BE2C (cell line): ENCODE measurements at regions not wholly inside any gene's neighbourhood (a gene's known extent, or its start where the extent isn't known, plus 50 kb on each side); places are given as distances from the start of the nearest gene placed in this dataset.

Source experiments
- DNase-seq: peaks from one replicate; pipeline ENCODE4 v3.0.0-alpha.2; 2020
- H3K27me3 ChIP-seq: fragments of 250-450 bp; sonication (Bioruptor Pico); 2 replicates; pipeline ENCODE4 v1.5.1; 2020; ENCODE audit warnings: mild to moderate bottlenecking
- H3K36me3 ChIP-seq: fragments of 250-450 bp; sonication (Bioruptor Pico); 2 replicates; pipeline ENCODE4 v1.5.1; 2020; ENCODE audit warnings: mild to moderate bottlenecking
- H3K4me1 ChIP-seq: fragments of 250-450 bp; sonication (Bioruptor Pico); 2 replicates; pipeline ENCODE4 v1.5.1; 2020
- H3K4me3 ChIP-seq: 2 replicates; pipeline ENCODE4 v1.5.1; 2011; ENCODE audit warnings: low read depth, low read length
- H3K9me3 ChIP-seq: fragments of 250-450 bp; sonication (Bioruptor Pico); 2 replicates; pipeline ENCODE4 v1.5.1; 2020
- TF ChIP-seq, protein P1 (sequence below): IDR thresholded peaks from 2 replicates; pipeline ENCODE4 v1.5.1; 2012; ENCODE audit warnings: mild to moderate bottlenecking, low read depth, low read length

DNA sequence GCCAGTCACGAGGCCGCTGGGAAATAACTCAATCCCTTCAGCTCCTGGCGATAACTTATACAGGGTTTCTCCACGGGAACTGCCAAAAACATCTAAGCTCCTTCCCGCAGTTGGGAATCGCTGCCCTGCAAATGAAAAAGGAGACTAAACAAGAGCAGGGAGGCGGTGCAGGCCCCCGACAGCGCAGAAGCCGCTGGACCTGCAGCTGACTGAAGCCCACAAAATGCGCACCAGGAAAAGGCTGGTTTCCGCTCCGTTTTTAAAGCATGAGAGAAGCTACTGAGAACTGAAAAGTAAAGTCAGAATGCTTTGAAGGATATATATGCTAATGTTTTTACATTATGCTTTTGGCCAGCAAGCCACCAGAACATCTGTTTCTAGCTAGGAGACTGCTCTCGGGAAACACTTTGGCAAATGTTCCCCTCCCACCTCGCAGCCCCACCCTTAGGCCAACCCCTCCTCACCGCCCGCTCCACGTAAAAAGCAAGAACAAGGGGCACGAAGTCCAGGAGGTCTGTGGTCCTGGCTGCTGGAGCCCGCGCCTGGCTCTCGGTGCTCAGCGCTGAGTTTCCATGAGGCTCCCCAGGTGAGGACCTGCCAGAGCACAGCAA lies 90.5 kb downstream of the SOD2 start:
- DNase-seq: no peak
- no peak overlapping the region for H3K4me3 ChIP-seq
- TF ChIP-seq, protein P1, sequence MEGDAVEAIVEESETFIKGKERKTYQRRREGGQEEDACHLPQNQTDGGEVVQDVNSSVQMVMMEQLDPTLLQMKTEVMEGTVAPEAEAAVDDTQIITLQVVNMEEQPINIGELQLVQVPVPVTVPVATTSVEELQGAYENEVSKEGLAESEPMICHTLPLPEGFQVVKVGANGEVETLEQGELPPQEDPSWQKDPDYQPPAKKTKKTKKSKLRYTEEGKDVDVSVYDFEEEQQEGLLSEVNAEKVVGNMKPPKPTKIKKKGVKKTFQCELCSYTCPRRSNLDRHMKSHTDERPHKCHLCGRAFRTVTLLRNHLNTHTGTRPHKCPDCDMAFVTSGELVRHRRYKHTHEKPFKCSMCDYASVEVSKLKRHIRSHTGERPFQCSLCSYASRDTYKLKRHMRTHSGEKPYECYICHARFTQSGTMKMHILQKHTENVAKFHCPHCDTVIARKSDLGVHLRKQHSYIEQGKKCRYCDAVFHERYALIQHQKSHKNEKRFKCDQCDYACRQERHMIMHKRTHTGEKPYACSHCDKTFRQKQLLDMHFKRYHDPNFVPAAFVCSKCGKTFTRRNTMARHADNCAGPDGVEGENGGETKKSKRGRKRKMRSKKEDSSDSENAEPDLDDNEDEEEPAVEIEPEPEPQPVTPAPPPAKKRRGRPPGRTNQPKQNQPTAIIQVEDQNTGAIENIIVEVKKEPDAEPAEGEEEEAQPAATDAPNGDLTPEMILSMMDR: no peak
- H3K4me1 ChIP-seq: no peaks in the 10 kb centered on the region
- no peaks in the 10 kb centered on the region for H3K9me3 ChIP-seq
- no peaks in the 10 kb centered on the region for H3K36me3 ChIP-seq
- no peaks in the 10 kb centered on the region; the same call in 1 of the 2 replicates for H3K27me3 ChIP-seq

DNA sequence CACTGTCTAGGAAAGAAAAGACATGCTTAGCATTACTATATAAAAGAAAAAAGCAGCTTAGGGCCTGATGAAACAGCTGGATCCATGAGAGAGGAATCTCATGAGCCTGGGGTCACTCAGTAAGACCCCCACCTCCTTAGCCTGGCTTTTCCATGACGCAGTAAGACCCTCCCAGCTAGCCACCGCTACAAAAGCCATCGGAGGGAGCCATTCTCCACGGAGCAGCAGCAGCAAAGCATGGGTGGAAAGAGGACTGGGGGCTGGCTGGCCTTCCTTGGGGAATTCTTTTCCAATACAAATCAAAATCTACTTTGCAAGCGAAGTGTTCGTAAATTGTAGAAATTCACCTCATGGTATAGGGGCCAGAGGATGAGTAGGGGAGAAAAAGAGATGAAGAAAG lies 91.8 kb downstream of the SOD2 start:
- H3K36me3 ChIP-seq: no peaks in the 10 kb centered on the region
- TF ChIP-seq, protein P1: no peak
- no peaks in the 10 kb centered on the region; the same call in 1 of the 2 replicates for H3K27me3 ChIP-seq
- H3K4me1 ChIP-seq: no peaks in the 10 kb centered on the region
- no peak for DNase-seq
- H3K9me3 ChIP-seq: no peaks in the 10 kb centered on the region
- no peak overlapping the region for H3K4me3 ChIP-seq

DNA sequence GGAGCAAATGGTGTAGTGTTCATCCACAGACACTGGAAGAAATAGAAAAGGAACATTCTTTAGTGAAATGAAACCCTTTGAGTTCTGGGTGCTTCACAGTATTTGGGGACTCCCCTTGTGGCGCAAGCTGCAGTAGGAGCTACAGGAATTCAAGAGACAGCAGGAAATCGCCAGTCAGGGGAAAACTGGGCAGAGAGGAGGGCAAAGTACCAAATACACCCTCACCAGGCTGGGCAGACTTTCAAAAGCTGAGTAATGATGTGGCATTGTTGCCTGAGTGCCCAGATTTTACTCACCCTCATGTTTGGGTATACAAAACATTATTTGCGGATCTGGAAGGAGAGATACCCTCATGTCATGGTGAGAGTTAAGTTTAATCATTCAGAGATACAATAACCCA lies 97.9 kb downstream of the SOD2 start:
- DNase-seq: no peak
- TF ChIP-seq, protein P1: no peak
- H3K9me3 ChIP-seq: no peaks in the 10 kb centered on the region
- no peak overlapping the region for H3K4me3 ChIP-seq
- H3K36me3 ChIP-seq: no peaks in the 10 kb centered on the region
- no peaks in the 10 kb centered on the region for H3K27me3 ChIP-seq
- no peaks in the 10 kb centered on the region for H3K4me1 ChIP-seq

DNA sequence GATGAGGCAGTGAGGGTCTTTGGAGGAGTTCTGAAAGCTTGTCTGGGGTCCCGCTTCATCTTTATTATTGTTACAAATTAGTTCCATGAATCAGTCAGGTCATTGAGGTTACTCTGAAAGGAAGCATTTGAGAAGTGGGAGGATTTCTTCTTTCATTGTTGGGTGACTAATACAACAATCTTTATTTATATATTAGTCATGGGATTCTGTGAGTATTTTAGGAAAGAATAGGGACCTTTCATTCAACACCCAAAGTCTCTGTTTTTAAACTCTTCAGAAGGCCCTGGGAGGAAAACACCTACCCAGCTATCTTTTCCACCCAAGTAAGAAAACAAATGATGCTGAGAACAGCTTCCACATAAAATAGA lies 98.3 kb downstream of the SOD2 start:
- no peaks in the 10 kb centered on the region for H3K9me3 ChIP-seq
- no peaks in the 10 kb centered on the region for H3K36me3 ChIP-seq
- TF ChIP-seq, protein P1: no peak
- H3K4me3 ChIP-seq: no peak overlapping the region
- H3K4me1 ChIP-seq: no peaks in the 10 kb centered on the region
- no peak for DNase-seq
- no peaks in the 10 kb centered on the region for H3K27me3 ChIP-seq

DNA sequence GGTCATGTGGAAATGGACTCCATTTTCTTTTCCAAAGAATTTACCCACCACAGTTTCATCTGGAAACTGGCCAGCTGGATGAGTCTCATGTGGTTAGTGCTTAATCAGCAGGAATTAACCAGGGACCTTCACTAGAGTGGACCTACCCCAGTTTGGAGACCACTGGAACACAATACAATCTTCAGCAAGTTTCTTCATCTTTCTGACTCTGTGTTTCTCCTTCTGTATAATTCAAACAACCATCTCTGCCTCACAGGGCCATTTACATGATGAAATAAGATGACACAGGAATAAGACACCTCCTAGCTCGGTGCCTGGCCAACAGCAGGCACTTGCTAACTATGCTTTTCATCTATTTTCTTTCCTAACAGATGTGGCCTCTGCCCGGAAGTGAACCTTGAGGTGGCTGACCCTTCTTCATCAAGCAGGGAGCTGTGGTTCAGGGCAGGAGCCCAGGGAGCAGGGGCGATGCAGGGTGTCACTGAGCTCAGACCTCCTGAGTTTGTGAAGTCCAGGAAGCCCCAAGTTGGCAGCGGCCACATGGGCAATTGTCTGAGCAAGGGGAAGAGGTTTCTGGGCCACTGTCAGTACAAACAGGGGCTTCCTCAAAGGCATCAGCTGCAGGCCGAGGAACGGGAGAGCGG lies 98.8 kb downstream of the SOD2 start:
- no peak overlapping the region for H3K4me3 ChIP-seq
- no peaks in the 10 kb centered on the region for H3K9me3 ChIP-seq
- TF ChIP-seq, protein P1: no peak
- no peaks in the 10 kb centered on the region for H3K36me3 ChIP-seq
- no peaks in the 10 kb centered on the region for H3K27me3 ChIP-seq
- DNase-seq: no peak
- H3K4me1 ChIP-seq: no peaks in the 10 kb centered on the region

DNA sequence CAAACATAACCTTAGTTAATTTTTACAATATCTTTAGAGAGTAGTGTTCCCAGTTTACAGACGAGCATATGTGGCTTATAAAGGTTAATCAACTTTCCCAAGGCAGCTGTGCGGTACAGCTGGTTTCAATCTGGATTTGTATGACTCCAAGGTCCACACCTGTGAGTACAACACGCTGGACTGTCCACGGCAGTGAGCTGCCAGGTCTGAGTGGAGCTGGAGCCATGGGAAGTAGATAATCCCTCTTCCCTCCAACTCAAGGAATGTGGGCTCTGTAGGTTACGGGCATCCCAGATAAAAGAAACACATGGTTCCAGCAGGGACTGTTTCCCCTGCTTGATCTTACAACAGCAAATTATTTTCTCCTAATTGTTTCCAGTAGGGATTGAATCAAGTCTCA lies 102.2 kb downstream of the SOD2 start:
- Histone ChIP-seq H3K27me3 (no peaks in the 10 kb centered on the region), H3K4me3 (no peak overlapping the region), H3K4me1 (no peaks in the 10 kb centered on the region), H3K36me3 (no peaks in the 10 kb centered on the region), H3K9me3 (no peaks in the 10 kb centered on the region)
- no peak for DNase-seq
- TF ChIP-seq, protein P1: no peak
